Fibroblast of skin of right quadriceps (primary cell): ENCODE measurements at regions not wholly inside any gene's neighbourhood (a gene's known extent, or its start where the extent isn't known, plus 50 kb on each side); places are given as distances from the start of the nearest gene placed in this dataset.
"Not testable (repeated sequence)": the region's sequence is repeated elsewhere in the genome, so short reads cannot be mapped to it uniquely, and the experiment has no call there.

Source experiments
- DNase-seq: peaks from one replicate; pipeline ENCODE4 v3.0.0-alpha.2; 2013

GRCh38 chr5:136615251-136616119, 250.1 kb upstream of the TRPC7 start:
- DNase-seq = no peak

DNA sequence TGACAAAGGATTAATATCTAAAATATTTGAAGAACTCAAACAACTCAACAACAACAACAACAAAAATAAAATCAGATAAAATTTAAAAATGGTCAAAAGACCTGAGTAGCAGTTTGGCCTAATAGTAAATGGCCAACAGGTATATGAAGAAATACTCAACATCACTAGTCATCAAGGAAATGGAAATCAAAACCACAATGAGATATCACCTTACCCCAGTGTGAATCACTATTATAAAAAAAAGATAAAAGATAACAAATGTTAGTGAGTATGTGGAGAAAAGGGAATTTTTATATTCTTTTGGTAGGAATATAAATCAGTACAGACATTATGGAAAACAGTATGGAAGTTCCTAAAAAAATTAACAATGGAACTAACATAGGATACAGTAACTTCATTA, 247.9 kb upstream of the TRPC7 start:
- no peak for DNase-seq

GRCh38 chr5:136605638-136606037, 240.3 kb upstream of the TRPC7 start:
- peak; percentile 52 for DNase-seq

- no peak for DNase-seq
These were observed 235.0 kb upstream of the TRPC7 start for GRCh38 chr5:136600306-136600705.

GRCh38 chr5:136598802-136599404, 233.6 kb upstream of the TRPC7 start:
- DNase-seq = no peak

GRCh38 chr5:136594416-136594815, 229.1 kb upstream of the TRPC7 start:
- DNase-seq = no peak

DNA sequence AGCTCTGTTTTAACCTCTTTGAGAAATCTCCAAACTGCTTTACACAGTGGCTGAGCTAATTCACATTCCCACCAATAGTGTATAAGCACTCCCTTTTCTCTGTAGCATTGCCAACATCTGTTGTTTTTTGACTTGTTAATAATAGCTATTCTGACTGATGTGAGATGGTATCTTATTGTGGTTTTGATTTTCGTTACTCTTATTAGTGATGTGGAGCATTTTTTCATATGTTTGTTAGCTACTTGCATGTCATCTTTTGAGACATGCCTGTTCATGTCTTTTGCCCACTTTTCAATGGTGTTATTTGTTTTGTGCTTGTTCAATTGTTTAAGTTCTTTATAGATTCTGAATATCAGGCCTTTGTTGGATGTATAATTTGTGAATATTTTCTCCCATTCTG, 225.2 kb upstream of the TRPC7 start:
- no peak for DNase-seq

DNA sequence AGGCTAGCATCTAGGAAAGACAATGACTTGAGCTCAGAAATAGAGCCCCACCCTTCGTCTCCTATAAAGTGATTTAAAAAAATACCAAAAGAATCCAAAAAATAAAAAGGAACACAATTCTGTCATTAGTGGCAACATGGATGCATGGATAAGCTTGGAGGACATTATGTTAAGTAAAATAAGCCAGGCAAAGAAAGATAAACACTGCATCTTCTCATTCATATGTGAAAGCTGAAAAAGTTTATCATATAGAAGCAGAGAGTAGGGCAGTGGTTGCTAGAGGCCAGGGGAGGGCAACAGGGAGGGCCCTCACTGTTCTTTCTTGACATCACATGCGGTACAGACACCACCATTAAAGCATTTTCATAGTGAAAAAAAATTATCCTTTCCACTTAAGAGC, 220.9 kb upstream of the TRPC7 start:
- no peak for DNase-seq

GRCh38 chr5:136584474-136584873, 219.1 kb upstream of the TRPC7 start:
- DNase-seq = no peak

GRCh38 chr5:136579238-136579637, 213.9 kb upstream of the TRPC7 start:
- DNase-seq = no peak

DNA sequence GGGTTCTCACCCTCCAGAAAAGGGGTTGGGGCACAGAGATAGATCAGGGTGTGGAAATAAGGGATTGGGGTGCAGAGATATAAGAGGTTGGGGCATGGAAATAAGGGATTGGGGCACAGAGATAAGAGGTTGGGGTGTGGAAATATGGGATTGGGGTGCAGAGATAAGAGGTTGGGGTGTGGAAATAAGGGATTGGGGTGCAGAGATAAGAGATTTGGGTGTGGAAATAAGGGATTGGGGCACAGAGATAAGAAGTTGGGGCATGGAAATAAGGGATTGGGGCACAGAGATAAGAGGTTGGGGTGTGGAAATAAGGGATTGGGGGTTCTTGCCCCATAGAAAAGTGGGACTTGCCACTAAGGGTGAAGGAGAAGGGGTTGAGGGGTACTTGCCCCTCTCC, 204.5 kb upstream of the TRPC7 start:
- not testable (repeated sequence) for DNase-seq

DNA sequence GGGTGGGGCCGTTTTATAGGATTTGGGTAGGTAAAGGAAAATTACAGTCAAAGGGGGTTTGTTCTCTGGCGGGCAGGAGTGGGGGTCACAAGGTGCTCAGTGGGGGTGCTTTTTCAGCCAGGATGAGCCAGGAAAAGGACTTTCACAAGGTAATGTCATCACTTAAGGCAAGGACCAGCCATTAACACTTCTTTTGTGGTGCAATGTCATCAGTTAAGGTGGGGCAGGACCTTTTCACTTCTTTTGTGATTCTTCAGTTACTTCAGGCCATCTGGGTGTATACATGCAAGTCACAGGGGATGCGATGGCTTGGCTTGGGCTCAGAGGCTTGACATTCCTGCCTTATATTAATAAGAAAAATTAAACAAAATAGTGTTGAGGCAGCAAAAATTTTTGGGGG, 200.1 kb upstream of the TRPC7 start:
- DNase-seq = not testable (repeated sequence)

DNA sequence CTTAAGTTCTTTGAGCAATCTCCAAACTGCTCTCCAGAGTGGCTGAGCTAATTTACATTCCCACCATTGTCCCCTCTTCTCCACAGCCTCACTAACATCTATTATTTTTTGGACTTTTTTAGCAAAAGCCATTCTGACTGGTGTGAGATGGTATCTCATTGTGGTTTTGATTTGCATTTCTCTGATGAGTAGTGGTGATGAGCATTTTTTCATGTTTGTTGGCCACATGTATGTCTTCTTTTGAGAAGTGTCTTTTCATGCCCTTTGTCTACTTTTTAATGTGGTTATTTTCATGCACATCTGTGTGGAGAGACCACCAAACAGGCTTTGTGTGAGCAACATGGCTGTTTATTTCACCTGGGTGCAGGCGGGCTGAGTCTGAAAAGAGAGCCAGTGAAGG, 199.7 kb upstream of the TRPC7 start:
- not testable (repeated sequence) for DNase-seq

DNA sequence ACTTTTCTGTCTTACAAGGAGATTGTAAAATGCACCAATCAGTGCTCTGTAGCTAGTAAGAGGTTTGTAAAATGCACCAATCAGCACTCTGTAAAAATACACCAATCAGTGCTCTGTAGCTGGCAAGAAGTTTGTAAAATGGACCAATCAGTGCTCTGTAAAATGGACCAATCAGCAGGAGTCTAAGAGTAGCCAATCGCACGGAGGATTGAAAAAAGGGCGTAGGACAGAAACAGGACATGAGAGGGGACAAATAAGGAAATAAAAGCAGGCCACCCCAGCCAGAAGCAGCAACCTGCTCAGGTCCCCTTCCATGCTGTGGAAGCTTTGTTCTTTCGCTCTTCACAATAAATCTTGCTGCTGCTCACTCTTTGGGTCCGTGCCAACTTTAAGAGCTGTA, 199.1 kb upstream of the TRPC7 start:
- DNase-seq = not testable (repeated sequence)

DNA sequence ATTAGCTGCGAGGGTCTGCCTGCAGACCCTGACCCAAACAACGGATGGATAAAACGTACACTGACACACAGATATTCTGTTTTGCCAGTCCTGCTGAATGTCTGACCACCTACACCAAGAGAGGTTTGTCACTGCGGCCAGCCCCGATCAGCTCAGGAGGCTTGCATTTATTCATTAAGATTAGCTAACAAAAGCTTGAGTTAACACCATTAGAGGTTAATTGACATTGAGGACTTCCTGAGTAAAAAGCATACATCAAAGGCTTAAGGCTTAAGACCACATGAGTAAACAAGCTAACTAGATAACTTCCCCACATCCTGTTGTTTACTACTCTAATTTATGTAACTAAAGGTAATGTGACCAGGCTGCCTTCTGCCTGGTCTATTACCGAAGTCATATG, 198.1 kb upstream of the TRPC7 start:
- no peak for DNase-seq

DNA sequence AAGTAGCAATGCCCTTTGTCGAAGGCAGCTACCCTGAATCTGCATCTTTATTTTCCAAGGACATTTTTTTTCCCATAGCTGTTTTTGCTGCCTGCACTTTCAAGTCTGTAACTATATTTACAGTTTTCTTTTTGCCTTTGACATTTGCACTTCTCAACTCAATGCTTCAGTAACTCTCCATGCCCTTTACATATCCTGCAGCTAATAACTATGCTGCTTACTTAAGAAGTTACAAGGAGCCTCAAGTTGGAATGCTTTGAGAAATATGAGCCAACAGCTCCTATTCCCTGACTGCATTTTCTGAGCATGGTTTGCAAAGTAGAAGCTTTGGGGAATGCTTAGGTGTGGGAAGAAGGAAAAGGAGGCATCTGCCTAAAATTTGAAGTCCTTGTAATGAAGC, 194.8 kb upstream of the TRPC7 start:
- no peak for DNase-seq

DNA sequence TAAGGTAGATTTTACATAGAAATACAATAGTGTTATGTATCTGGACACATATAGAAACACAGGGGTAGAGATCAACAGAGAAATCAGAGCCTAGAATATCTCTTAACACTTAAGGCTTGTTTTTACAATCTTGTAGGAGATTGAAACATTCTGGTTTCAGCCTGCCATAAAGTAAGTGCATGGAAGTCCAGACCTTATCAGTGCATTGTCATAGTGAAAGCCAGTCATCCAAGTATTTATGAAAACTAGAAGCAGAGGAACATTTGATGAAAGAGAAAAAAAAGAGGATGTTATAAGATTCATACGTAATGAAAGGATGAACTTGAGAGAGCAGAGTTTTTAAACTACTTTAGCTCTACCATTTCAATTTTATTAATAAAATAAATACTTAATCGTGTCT, 194.3 kb upstream of the TRPC7 start:
- no peak for DNase-seq

GRCh38 chr5:136547096-136547495, 181.8 kb upstream of the TRPC7 start:
- DNase-seq = not testable (repeated sequence)

DNA sequence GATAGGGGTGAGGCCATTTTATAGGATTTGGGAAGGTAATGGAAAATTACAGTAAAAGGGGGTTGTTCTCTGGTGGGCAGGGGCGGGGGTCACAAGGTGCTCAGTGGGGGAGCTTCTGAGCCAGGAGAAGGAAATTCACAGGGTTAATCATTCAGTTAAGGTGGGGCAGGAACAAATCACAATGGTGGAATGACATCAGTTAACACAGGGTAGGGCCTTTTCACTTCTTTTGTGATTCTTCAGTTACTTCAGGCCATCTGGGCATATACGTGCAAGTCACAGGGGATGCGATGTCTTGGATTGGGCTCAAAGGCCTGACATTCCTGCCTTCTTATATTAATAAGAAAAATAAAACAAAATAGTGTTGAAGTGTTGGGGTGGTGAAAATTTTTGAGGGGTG, 181.1 kb upstream of the TRPC7 start:
- DNase-seq = not testable (repeated sequence)

GRCh38 chr5:136545031-136545430, 179.7 kb upstream of the TRPC7 start:
- not testable (repeated sequence) for DNase-seq

DNA sequence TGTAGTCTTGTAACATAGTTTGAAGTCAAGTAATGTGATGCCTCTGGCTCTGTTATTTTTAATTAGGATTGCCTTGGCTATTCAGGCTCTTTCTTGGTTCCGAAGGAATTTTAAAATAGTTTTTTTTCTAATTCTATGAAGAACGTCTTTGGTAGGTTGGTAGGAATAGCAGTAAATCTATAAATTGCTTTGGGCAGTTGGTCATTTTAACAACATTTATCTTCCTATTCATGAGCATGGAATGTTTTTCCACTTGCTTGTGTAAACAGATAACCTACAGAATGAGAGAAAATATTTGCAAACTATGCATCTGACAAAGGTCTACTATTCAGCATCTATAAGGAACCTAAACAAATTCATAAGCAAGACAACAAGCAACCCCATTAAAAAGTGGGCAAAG, 173.2 kb upstream of the TRPC7 start:
- no peak for DNase-seq

DNA sequence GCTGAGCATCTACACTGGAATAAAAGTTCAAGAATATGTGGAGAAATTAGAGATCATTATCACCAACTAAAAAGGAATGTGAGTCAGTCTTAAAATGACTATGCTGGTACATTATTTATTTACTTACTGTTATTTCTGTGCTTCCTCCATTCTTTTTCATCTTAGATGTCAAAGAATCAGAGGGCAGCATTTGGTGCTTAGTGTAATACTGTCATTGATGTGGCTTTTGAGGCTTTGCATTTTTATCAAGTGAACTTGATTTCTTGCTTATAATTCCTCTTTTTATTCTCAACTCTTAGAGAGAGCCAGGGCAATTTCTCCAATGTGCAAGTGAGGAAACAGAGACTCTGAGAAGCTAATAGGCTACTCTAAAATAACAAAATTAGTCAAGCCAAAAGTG, 163.7 kb upstream of the TRPC7 start:
- no peak for DNase-seq

GRCh38 chr5:136528481-136529030, 163.2 kb upstream of the TRPC7 start:
- no peak for DNase-seq

- DNase-seq = no peak
These were observed 162.0 kb upstream of the TRPC7 start for GRCh38 chr5:136527311-136527710.
